ENCODE measurements at regions not wholly inside any gene's neighbourhood (a gene's known extent, or its start where the extent isn't known, plus 50 kb on each side); places are given as distances from the start of the nearest gene placed in this dataset.

DNA sequence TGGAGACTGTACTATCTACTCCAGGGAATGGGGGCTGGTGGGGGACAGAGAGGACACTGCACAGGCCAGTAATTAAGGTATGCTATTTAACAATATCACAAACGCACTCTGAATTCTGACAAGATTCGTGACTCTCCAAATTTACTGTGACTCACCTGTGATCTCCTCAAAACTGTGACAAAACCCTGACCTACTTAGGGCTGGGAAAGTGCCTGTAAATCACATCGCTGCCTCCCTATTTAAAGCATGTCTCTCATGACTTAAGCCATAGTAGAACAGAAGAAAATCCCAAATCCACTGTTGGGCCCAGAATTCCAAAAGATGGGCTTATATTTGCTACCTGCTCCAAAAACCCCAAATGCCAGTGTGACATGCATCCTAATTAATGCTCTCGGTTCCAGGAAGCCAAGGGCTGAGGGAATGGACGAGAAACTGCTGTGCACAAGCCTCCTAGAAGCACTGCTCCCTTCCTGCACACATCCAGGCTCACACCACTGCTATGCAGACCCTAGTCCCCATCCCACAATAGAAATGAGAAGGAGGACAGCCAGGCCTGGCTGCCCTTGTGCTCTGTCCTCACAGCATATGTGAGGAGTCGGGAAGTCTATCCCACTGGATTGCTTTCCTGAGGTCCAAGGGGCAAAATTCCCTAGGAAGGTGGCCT lies 187.7 kb upstream of the CHRNA7 start:
- no peak for DNase-seq

DNA sequence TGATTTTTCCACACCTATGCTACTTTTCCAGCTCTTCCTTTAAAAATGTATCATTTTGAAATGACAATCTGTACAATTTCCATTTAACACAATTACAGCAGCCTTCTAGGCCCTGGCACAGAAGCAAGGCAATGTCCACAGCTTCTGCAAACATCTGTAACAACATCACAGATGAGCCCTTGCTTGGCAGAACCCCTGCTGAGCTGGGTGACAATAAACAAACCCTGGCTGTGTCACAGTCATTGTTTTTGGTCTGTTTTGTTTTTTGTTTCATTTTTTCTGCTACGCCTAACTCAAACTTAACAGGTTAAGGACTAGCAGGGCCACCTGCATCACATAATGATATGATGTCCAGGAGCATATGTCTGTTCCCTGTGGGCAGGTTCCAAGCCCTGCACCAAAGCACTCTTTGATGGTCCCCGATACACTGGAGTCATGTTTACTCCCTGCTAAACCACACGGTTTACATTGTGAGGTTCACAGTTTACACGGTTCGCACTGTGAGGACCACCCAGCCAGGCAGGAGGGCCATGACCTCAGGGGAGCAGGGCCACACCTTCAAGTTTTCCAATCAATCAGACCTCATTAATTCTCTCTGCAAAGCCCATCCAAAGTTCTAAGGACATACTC lies 186.8 kb upstream of the CHRNA7 start:
- DNase-seq: peak; percentile 1

DNA sequence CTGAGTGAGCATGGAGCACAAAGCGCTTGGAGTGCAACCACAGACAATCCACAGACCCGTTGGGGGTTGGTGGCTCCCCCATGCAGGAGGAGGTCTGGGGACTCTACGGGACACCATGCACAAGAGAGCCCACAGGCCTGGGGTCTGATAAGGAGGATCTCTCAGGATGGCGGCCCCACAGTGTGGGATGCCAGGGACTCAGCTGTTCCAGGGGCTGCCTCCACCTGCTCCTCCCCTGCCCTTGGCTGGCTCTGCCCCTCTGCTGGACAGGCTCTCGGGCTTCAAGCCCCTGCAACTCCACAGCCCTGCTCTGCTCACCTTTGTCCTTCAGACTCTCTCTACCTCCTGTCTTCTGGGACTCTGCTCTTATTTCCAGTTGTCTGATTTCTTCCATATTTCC lies 184.5 kb upstream of the CHRNA7 start:
- DNase-seq: no peak

DNA sequence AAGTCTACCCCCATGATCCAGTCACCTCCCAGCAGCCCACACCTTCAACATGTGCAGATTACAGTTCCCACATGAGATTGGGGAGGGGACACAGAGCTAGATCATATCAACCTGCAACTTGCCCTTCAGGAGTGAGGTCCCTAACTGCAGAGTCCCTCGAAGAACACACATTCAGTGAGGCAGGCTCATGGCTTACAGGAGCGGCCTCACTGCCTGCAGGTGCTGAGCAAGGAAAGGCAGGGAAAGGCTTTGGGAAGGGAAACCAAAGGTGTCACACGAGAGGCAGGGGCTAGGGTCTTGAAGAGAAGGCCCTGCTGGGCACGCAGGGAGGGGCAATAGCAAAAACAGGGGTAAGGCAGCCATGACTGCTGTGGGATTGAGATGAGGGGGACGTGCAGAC lies 182.4 kb upstream of the CHRNA7 start:
- DNase-seq: no peak

DNA sequence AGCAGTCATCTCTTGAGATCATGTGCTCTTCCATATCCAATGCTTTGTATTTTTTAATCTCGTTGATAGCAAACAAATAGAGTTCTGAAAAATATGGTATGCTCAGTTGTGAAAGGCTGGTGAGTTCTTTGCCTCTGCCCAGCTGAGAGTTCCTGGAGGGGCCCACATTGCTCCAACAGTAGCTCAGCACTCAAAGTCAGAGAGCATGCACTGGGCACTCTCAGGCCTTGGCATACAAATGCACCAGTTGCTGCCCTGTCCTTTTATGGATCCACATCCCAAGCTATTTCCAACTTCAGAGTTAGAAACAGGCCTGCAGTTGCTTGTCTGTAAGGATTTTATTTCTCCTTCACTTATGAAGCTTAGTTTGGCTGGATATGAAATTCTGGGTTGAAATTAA lies 181.7 kb upstream of the CHRNA7 start:
- no peak for DNase-seq

DNA sequence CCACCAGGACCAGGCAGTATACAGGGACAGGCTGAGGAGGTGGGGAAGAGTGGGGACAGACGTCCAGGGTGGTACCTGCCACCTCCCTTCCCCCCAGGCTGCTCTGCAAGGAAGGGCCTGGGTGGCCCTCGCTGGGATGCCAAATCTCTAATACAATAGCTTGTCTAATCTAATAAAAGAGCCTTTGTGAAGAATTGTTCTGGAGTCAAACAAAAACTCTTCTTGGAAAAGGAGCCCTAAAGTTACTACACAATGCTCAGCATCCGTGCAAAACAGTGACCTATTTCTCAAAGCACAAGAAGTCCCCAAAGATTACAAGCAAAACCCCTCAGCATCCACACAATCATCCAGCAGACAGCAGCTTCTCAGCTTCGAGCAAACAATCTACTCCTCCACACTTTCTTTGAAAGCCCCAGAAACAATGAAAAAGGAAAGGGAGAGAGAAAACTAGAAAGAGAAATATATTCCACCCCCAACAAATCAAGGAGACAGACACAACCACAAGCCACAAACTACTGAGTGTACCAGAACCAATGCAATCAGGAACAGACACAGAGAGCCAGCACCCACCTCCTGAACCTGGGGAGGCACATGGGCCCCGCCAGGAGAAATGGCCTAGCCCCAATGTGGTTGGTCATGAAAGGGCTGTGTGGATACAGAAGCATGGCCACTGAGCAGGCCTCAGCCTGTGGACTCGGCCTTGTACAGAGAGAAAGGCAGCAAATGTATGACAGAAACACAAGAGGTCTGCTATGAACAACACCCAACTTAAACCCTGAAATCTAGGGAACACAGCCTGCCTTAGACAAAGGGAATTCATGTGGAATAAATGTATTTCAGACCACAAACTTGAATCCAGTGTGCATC lies 177.1 kb upstream of the CHRNA7 start:
- no peak for DNase-seq

DNA sequence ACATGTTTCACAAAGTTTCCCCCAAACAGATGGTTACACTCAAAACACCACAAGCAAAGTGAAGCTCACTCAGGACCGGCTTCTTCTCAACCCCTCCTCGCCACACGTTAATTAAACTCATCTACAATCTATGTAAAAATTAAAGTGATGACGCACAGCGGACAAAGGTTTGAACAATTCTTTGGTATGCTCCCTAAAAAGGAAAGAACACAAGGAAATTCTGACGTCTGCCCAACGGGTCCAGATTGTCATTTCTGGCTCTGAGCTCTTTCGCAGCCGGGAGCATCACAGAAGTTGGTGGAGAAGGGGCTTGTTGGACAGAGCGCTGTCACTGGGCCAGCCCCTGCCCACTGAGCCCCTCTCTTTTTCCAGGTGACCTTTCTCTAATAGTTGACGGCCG lies 173.7 kb upstream of the CHRNA7 start:
- no peak for DNase-seq

DNA sequence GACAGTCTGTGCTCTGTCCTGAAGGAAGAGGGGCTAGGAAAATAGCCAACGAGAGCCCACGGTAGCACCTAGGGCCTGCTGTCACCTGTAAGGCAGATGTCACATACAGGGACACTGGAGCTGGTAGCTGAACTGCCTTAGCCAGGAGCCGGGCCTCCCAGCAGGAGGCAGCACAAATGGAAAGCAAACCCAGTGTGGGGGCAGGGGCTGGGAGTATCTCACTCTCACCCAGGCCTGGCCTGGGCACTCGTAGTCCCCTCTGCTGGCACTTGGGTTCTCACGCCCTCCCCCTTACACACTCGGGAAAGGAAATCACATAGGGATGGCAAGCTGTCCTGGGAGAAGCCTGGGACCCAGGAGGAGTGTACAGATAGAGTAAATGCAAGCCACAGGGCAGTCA lies 173.1 kb upstream of the CHRNA7 start:
- no peak for DNase-seq

DNA sequence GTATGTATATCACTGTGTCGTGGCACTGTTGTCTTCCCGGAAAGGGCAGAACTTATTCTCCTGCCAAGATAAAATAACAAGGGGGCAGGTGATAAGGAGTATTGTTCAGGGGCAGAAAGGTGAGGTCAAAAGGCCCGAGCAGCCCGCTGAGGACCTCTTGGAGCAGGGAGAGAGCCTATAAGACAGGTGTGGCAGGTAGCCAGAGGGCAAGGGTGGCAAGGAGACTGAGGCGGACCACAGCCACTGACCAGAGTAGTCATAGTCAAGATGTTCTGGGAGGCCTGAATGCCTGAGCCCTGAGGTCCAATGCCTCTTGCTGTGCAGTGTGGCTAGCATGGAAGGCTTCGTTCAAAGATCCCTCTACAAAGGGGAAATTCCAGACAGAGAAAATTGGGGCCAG lies 172.3 kb upstream of the CHRNA7 start:
- no peak for DNase-seq

DNA sequence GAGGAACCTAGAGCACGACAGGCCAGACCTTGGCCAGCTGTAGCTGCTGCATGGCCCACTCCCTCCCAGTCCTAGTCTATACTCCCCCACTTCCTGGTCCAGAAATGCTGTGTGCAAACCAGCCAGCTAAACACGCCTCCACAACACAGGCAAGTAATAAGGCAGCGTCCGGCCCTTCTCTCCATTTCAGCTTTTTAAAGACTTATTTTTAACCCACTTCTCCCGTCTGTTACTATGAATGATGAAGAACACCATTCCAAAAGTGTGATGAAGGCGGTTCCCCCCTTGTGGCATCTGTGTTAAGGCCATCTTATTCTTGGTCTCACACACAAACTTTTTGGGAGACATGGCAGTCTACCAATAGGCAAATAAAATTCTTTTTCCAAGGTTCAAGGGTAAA lies 164.1 kb upstream of the CHRNA7 start:
- no peak for DNase-seq

DNA sequence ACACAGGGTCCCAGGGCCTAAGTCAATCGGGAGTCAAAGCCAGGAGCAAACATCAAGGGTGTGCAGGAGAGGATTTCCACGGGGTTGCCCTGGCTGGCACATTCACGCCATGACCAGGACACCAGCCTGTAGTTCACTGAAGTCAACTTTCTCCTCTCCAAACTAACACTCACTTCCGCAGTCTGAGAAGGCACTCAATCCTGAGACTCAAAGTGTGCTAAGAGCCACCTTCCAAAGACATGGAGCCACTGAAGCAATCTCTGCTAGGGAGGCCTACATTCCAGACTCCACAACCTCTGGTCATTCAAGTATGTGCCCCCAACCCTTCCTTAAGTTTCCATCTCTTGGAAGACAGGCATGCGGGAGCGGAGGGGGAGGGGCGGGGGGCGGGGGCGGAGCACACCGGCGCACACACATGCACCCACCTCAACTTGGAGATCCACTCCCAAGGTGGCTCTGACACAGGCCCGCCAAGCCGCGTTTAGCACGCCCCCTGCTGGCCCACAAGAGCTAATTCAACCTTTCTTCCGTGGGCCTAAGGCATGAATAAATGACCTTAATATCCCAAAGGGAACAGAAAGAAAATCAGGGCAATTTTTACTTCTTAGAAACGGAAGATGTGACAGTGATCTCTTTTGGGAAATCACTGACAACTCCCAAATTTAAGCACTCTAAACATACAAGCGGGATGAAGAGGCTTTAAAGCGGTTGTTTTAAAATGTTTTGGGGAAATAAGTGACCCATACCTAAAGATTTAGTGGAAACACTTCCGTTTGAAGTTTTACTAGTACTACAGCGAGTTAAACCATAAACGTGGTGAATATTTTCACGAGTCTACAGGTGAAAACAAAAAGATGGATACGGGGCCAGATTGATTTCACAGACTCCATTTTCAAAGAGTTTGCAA lies 162.5 kb upstream of the CHRNA7 start:
- DNase-seq: peak; percentile 69

DNA sequence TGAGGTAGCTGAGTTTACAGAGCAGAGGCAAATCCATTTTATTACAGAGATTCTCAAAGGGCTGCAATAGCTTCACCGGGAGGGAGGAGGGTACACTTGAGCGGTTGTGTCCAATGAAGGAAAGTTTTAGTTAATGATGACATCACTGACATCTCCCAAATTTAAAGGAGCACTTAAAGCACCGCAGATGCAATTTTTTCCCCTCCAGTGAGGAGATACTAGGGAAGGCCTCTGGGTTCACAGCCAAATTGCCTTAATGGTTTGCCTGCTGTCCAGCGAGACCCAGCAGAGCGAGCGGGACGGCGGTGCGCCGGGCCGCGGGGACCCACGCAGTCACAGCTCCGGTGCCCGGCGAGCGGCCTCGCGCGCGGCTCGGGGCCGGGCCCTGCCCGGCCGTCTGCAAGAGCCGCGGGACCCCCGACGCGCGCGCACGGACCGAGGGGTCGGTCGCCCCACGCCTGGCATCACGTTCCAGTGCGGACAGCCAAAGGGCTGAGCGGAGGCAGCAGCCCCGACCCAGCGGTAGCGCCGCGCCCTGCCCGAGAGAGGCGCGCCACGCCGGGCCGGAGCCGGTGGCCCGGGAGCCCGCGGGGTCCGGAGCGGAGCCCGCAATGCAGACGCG lies 160.5 kb upstream of the CHRNA7 start:
- DNase-seq: no peak

DNA sequence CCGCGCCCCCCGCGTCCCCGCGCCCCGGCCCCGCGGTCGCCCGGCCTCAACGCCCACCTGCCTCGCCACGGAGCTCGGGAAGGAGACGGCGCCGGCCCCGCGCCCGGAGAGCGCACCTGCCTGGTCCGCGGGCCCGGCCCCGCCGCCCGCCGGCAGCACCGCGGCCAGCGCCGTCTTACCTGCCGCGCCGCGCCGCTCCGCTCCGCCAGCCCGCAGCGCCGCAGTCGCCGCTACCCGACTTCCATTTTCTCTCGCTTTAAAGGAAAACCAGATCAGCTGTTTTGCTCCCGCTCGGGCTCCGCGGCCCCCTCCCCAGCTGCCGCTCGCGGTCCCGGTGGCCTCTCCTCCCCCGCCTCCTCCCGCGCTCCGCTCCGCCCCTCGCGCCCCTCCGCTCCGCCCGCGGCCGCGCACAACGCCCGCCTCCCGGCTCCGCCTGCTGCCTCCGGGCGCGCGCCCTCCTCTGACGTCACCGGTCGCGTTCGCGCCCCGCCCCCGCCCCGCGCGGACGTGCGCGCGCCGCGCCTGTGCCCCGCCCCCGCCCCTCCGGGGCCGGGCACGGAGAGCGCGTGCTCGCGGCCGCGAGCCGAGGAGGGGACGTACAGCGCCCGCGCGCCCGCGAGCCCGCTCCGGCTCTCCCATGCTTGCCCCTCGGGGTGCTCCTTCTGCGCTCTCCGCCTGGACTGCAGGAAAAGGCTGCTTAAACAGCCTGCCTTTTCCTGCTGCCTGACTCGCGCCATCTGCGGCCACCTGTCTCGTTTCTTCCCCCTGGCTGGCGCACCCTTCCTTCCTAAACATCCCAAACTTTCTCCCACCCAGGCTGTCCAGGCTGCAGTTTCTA lies 159.8 kb upstream of the CHRNA7 start, which contains the start of gene OTUD7A:
TSS of gene OTUD7A (minus strand) at position 346 of the 838 bp plus-strand sequence.
- DNase-seq: peak; percentile 54

DNA sequence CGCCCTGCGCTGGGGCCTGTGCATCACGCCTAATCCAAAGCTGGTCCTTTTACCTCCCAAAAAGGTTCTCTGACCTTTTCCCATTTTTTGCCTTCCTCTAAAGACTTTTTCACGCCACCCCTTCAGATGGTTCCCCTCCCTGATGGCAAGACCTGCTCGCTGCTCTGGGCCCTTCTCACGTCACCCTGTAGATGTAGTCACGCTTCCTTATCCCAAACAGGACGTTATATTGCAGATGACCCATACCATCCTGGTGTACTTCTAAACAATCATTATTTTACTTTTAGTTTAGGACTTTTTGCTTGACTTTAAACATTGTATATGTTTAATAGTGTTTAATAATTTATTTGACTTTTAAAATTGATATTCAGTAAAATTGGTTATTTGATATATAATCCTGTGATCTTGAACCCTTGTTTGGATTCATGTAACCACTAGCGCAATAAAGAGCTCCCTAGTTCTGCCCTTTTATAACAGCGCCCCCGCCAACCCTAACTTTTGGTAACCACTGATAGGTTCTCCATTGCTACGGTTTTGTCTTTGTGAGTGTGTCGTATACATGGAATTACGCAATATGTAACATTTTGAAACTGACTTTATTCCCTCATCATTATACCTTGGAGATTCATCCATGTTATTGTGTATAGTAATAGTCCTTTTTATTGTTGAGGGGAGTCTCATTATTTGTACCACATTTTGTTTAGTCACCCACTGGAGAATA lies 159.0 kb upstream of the CHRNA7 start:
- DNase-seq: peak; percentile 29

DNA sequence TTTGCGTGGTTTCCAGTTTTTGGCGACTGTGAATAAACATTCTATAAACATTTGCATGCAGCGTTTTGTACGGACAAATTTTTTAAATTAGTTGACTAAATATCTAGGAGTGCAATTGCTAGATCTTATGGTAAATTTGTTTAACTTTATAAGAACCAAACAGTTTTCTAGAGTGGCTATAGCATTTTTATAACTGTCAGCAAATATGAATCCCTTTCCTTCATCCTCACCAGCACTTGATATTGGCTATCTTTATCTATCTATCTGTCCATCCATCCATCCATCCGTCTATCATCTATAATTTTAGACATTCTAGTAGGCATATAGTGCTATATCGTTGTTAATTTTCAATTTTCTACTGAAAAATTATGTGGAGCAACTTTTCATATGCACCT lies 158.4 kb upstream of the CHRNA7 start:
- no peak for DNase-seq

DNA sequence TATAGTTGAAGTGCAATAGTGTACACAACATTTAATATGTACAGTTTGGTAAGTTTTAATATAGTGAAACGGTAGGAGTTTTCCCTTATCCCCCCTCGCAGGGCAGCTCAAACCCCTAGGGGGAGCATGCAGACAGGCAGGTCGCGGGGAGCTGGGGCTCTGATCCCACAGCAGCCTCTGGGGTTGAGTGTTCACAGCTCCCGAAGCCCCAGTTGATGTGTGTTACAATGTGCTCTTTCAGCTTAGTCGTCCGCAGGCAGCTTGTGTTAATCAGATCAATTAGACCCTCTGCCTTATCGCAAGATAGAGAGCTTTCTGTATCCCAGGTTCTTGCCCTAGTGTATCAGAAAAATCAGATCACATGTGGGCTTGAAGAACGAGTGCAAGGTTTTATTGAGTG lies 143.1 kb upstream of the CHRNA7 start:
- DNase-seq: no peak

DNA sequence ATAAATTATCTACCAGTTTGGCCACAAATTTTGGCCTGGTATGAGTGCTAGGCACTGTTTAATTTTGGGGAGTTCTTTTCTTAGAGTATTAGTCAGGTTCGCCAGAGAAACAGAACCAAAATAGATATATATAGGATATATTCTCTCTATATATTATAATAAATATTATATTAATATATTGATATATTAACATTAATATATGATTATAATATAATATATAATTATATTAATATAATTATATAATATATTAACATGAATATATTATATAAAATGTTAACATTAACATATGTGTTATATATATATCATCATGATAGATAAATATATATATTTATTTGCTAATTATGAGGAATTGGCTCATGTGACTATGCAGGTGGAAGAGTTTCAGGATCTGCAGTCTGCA lies 137.8 kb upstream of the CHRNA7 start:
- no peak for DNase-seq

DNA sequence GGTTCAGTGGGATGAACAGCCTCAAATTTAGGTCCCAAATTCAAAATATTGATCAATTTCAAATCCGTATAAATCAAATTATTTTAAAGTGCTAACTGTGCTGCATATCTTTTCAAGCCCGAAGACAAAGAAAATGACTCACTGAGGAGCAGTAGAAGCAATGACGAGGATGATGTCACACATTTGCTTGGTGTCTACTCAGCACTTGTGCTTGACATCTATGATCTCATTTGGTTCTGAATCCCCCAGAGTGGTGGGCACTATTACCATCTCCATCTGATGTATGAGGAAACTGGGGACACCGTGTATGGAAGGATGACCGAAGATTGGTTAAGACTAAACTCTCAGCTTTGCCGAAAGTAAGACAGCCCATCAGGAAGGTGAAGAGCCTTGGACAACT lies 136.5 kb upstream of the CHRNA7 start:
- no peak for DNase-seq

DNA sequence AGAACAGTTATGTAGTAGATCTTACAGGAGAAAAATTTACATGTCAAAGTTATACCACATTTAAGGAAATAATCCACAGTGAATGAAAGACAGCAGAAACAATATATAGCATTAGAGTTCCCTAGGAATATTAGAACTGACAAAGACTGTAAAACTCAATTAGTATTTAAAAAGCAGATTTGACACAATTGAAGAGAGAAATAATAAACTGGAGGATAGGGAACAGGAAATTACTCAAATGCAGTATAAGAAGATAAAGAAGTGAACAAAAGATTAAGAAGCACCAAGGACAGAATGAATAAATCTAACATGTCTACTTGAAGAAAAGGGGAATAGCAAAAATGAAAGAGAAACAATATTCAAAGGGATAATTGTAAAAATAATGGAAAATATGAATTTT lies 132.6 kb upstream of the CHRNA7 start:
- no peak for DNase-seq

DNA sequence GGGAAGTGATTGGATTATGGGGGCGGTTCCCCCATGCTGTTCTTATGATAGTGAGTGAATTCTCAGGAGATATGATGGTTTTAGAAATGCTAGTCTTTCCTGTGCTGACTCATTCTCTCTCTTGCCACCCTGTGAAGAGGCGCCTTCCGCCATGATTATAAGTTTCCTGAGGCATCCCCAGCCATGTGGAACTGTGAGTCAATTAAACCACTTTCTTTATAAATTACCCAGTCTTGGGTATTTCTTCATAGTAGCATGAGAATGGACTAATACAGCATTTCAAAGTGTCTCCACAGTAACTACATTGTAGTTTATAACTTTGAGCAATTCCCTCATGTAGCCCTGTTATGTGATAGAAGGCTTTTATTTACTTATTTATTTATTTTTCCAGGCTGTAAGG lies 128.8 kb upstream of the CHRNA7 start:
- no peak for DNase-seq

DNA sequence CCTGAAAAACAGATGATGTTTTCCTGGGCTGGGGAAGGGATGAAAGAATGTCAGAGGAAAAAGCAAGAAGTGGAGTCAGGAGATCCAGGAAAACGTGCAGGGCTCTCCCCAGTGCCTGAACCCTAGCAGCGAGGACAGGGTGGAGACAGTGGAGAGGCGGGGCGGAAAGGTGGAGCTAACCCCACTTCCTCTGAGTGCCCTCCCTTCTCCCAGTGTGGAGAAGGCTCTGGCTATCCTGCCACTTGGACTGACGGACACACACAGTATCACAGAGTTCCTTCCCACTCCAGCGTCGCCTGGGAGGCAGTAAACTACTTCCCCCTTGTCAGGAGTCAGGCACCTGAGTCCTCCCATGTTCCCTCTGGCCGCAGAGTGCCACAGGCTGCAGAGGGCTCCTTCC lies 125.3 kb upstream of the CHRNA7 start:
- no peak for DNase-seq

All from NCI-H510A treated with DMSO at 0.1 percent for 48 hours (cell line).